SK-N-MC (cell line): ENCODE measurements at regions not wholly inside any gene's neighbourhood (a gene's known extent, or its start where the extent isn't known, plus 50 kb on each side); places are given as distances from the start of the nearest gene placed in this dataset.

Experiments used
- EZH2 ChIP-seq: fragments of 200-600 bp; sonication (generic); IDR thresholded peaks from one replicate; pipeline ENCODE4 v1.6.1; 2017; ENCODE audit warnings: antibody characterized with exemption
- FOXP2 ChIP-seq: optimal IDR thresholded peaks from 2 replicates; pipeline ENCODE3; 2011; ENCODE audit warnings: mild to moderate bottlenecking, moderate library complexity; ENCODE audit not compliant: insufficient read depth; ENCODE audit errors: extremely low read length, control extremely low read depth
- POLR2AphosphoS5 ChIP-seq: IDR thresholded peaks from 2 replicates; pipeline ENCODE4 v1.6.1; 2012; ENCODE audit warnings: mild to moderate bottlenecking, low read depth, low read length, borderline replicate concordance

DNA sequence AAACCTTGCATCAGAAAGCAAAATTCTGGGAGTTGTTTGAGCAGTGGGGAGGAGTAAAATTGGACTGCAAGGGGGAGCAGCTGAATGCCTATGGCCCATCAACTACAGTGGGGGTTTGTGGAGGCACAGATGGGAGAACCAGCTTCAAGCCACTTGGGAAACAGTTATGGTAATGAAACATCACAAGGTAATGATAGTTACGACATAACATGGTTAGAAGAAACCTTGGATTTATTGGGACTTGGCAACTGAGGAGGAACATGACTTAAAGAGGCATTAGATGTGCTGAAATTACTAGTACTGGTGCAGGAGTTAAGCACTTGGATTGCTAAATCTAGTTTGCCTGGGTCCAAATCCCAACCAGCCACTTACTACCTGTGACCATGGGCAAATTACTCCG is 868.4 kb downstream of the KCNMA1 start:
- TF ChIP-seq POLR2AphosphoS5 (no peak), EZH2 (no peak), FOXP2 (no peak)
